ENCODE measurements at regions not wholly inside any gene's neighbourhood (a gene's known extent, or its start where the extent isn't known, plus 50 kb on each side); places are given as distances from the start of the nearest gene placed in this dataset.

DNA sequence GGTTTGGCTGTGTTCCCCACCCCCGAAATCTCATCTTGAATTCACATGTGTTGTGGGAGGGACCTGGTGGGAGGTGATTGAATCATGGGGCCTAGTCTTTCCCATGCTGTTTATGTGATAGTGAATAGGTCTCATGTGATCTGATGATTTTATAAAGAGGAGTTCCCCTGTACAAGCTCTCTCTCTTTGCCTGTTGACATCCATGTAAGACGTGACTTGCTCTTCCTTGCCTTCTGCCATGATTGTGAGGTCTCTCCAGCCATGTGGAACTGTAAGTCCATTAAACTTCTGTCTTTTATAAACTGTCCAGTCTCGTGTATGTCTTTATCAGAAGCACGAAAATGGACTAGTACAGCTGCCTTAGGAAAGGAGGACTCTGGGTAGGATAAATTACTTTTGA lies 976.7 kb downstream of the MCTP2 start:
- in situ Hi-C loops (cut with HindIII; ENCODE audit: low sequenced_read_pairs), result no loop called here

DNA sequence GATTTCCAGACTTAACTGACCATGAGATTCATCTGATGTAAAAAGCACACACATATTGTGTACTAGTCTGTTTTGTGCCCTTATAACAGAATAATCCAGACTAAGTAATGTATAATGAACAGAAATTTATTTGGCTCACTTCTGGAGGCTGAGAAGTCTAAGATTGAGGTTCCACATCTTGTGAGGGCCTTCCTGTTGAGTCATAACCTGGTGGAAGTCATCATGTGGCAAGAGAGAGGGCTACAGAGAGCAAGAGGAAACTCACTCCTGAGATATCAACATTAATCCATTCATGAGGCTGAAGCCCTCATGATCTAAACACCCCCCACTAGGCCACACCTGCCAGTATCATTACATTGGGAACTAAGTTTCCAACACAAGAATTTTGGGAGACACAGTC lies 977.6 kb downstream of the MCTP2 start:
- in situ Hi-C loops (cut with HindIII; ENCODE audit: low sequenced_read_pairs), result no loop called here

DNA sequence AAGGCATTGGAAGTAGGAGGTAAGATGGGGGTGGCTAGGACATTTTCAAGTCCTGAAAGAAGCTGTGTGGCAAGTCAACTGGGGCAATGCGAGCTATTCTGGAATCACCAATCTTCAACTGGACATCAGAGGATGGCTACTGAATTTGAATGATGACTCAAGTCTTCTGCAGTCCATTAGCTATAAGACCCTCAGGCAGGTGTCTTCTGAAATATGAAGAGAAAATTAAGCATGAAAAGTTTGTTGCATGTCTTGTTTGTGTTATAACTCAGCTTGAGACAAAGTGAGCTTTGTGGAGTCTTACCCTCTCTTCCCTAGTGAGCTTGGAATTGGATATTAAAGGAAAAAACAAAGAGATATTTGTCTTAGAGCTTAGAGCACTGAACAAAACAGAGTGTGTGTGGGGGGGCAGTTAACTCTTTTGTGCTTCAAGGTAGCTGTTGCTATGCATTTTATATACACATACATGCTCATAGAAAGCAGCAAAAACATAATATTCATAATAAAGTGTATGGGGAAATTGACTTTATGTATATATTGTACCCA lies 979.1 kb downstream of the MCTP2 start:
- in situ Hi-C loops (cut with HindIII; ENCODE audit: low sequenced_read_pairs), result no loop called here

DNA sequence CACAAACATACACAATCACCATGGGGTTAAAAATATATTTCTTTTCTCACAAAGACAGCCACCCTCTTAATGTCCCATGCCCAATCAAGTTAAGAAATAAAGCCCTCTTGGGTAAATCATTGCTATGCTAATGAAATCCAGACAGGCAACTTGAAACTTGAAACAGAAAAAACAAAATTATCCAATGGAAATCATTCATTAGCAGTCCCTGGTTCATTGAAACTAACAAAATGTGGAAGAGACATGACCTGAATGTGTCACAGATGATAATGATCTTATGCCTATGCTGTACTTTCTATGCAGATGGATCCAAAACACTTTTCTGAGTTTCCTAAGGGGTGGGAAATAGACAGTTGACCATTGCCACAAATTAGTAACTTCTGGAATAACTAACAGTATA lies 983.7 kb downstream of the MCTP2 start:
- in situ Hi-C loops (cut with HindIII; ENCODE audit: low sequenced_read_pairs), result no loop called here

DNA sequence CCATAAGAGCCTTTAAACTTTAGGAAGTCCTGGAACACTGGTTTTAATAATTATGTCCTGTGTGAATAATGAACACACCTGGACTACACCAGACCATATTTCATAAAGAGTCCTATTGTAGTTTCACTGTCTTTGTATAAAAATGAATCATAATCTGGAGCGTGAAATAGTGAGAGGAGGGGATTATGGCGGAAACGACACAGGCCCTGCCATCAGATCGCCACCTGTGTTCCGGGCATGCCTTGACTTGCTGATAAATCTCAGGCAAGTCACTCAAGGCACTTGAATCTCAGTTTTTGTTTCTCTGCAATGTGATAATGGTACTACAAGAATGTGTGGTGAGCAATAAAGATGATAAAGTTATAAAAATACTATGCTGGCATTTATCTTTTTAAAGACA lies 995.5 kb downstream of the MCTP2 start:
- in situ Hi-C loops (cut with HindIII; ENCODE audit: low sequenced_read_pairs), result no loop called here

DNA sequence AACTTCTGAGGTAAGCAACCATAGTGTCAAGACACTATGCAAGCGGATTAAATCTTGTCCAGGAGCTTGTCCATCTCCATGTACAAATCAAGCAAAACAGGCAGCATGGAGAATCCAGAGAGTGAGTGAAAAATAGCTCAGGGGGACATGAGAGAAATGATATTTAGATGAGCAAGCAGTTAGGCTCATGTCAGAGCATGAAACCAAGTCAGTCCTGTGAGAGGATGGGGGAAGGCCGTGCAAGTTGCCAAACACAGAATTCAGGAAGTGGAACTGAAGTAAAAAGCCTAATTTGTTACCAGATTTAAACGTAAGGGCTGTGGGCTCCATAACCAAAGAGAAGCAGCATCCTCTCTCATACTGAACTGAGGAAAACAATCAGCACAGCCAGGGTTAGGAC lies 995.9 kb downstream of the MCTP2 start:
- in situ Hi-C loops (cut with HindIII; ENCODE audit: low sequenced_read_pairs), result no loop called here

DNA sequence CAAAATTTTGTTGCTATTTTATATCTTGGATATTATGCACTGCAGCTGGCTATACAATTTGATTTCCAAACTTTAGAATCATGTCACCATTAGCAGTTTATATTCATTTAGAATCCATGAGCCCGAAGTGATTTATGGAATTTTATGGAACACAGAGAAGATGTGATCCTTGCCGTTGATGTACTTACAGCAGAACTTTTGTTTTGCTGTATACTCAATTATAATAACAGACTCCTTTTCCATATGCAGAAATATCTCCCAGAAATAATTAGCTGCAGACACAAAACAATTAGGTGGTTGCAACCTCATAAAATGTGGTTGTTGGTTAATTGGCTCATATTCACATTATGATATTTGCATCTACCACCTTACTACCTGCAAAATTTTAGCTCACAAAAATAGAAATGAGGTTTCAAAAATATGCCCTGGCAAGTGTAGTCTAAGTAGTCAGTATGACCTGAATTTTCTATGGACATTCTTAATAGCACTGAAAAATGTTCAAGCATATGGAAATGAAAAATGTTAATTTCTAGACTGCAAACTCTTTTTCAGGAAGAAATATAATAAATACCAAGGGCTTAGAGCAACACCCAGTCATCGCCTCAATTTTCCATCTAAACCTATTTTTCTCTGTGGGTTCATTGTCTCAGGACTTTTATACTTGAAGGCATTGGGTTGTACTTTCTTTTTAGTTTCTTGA lies 997.6 kb downstream of the MCTP2 start:
- in situ Hi-C loops (cut with HindIII; ENCODE audit: low sequenced_read_pairs), result no loop called here

DNA sequence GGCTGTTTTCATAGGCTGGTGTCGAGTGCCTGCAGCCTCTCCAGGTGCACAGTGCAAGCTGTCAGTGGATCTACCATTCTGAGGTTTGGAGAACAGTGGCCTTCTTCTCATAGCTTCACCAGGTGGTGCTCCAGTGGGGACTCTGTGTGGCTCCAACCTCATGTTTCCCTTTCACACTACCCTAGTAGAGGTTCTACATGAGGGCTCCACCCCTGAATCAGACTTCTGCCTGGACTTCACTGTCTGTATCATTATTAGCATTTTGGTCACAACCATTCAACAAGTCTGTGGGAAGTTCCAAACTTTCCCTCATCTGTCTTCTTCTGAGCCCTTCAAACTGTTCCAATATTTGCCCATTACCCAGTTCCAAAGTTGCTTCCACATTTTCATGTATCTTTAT lies 1003.7 kb downstream of the MCTP2 start:
- in situ Hi-C loops (cut with HindIII; ENCODE audit: low sequenced_read_pairs), result no loop called here

DNA sequence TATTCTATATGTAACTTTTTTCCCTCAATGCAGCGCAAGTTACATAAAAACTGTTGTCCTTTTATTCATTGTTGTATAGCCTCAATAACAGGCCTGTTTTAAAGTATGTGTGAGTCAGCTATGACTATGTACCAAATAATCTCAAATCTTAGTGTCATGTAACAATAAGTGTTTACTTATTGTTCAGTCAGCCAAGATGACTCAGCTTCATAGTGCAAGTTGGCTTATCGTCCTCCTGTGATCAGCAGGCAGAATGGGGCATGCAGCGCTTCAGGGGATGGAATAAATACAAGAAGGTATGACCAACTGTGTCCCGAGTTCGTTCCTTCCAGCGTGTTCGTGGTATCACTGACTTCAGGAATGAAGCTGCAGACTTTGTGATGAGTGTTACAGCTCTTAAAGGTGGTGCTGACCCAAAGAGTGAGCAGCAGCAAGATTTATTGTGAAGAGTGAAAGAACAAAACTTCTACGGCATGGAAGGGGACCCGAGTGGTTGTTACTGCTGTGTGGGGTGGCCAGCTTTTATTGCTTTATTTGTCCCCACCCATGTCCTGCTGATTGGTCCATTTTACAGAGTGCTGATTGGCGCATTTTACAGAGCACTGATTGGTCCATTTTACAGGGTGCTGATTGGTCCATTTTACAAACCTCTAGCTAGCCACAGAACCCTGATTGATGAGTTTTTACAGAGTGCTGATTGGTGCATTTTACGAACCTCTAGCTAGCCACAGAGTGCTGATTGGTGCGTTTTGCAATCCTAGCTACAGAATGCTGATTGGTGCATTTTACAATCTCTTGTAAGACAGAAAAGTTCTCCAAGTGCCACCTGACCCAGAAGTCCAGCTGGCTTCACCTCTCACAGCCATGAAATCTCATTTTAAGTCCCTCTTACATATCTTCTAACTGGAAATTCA lies 1016.0 kb downstream of the MCTP2 start:
- in situ Hi-C loops (cut with HindIII; ENCODE audit: low sequenced_read_pairs), result no loop called here

DNA sequence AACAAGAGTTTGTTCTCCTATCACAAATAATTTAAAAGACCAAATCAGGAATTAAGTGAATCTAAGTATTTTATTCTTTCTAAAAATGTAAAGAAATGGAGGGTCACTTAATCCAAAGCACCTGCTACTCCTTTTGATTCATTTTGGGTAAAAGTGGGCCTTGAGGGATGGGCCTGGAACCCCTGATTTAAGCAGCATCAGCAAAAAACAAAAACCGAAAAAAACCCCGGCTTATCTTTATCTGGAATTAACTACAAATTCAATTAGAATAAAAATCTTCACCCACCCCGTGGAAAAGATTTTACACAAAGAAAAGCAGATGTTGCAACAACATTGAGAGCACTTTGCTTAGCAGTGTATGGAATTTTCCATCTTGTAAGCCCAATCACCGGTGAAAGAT lies 1018.2 kb downstream of the MCTP2 start:
- in situ Hi-C loops (cut with HindIII; ENCODE audit: low sequenced_read_pairs), result no loop called here

DNA sequence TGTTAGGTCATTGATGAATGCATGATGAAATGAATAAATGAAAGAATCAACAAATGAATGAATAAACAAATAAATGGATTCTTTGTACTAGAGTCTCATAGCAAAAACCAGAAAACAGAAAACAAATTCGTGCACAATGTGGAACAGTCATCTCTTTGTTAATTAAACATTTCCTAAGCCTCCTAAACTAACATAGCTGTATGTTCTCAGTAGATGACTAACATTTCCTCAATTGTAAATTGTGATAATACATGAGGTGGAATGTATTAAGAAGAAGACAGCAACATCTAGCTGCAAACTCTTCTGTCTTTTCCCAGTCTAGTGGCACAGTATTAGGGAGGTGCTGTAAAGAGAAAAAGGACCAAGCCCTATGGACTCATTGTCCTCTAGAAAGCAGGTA lies 1021.0 kb downstream of the MCTP2 start:
- in situ Hi-C loops (cut with HindIII; ENCODE audit: low sequenced_read_pairs), result no loop called here

DNA sequence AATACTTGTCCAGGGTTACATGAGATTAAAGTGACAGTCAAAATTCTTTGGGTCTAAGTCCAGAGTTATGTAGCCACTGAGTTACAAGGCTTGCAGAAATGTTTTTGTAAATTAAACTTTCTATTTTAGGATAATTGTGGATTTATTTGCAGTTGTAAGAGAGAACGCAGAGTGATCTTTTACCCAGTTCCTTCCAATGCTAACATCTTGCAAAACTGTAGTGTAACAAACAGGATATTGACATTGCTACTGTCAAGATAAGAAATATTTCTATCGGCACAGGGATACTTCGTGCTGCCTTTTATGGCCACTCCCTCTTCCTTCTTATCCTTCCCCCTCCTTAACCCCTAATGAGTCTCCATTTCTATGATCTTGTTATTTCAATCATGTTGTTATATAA lies 1022.9 kb downstream of the MCTP2 start:
- in situ Hi-C loops (cut with HindIII; ENCODE audit: low sequenced_read_pairs), result no loop called here

DNA sequence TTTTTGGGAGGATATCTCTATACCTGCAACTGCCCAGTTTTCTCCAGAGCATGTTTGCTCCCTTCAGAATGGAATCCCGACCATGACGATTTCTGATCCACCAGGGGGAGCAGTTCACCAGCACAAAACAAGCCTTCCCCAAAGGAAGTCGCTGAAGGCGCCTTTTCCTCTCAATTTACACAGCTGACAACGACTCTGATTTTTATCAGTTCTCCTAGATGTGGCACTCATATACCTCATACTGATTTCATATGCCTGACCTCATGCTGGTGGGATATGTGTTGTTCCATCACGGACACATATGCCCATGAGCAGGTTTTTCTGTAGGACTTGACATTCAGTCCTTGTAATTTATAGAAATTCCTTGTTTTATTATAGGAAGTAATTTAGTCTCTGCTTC lies 1028.2 kb downstream of the MCTP2 start:
- in situ Hi-C loops (cut with HindIII; ENCODE audit: low sequenced_read_pairs), result no loop called here

DNA sequence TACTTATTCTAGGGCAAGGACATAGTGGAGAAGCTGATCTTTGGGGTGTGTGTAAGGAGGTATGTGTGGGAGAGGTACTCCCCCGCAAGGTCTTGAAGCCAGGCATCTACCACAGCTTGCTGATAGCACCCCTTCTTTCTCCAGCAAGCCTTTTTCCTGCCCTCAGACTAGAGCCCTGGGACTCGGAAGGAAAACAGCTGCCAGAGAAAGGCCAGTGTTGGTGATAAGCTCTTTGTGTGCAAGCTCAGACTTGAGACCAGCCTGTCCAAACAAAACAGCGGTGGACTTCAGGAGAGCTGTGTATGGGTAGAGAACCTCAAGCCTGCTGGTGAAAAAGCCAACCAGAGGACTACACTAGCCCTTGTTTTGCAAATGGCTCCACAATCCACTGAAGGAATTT lies 1028.6 kb downstream of the MCTP2 start:
- in situ Hi-C loops (cut with HindIII; ENCODE audit: low sequenced_read_pairs), result no loop called here

DNA sequence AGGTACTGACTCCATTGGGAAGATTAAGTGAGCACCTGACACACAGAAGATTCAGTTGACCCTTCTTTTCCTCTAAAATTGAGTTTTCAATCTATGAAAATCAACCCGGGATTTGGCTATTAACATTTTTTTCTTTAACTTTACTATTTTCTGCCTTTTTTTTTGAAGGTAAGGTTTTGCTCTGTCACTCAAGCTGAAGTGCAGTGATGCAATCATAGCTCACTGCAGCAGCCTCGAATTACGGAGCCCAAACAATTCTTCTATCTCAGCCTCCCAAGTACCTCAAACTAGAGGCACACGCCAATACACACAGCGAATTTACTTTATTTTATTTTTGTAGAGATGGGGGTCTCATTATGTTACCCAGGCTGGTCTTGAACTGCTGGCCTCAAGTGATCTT lies 1029.5 kb downstream of the MCTP2 start:
- in situ Hi-C loops (cut with HindIII; ENCODE audit: low sequenced_read_pairs), result no loop called here

DNA sequence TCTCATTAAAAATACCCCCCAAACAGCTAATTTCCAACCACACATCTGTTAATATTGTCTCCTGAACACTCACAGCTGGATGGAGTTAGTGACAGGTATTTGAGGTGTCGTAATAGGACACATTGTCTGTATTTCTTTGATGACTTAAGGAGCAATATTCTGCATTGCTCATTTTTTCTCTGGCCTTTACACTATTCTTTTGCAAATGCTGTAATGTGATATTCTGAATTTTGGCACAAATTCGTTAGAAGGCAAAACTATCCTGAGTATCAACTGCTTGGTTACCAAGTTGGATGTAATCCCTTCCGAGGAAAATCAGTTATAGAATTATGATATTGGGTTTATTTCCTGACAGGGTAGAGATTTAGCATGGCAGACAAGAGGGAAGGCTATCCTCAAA lies 1030.2 kb downstream of the MCTP2 start:
- in situ Hi-C loops (cut with HindIII; ENCODE audit: low sequenced_read_pairs), result no loop called here

DNA sequence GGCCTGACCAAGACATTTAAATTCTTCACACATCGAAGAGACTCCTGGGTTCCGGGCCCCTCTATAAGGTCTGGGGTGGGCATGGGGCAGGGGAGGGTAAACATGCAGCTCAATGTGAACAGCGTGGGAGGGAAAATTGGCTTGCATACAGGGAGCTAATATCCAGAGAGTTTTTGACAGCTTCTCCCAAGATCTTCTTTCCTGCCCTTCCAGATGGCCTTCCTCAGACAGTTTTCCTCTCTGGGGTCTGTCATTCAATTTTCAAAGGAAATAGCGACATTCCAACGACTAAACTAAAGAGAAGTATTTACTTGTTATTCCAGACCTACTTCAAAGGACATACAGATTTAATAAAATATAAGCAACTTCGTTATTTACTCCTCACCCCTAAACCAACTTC lies 1030.6 kb downstream of the MCTP2 start:
- in situ Hi-C loops (cut with HindIII; ENCODE audit: low sequenced_read_pairs), result no loop called here

DNA sequence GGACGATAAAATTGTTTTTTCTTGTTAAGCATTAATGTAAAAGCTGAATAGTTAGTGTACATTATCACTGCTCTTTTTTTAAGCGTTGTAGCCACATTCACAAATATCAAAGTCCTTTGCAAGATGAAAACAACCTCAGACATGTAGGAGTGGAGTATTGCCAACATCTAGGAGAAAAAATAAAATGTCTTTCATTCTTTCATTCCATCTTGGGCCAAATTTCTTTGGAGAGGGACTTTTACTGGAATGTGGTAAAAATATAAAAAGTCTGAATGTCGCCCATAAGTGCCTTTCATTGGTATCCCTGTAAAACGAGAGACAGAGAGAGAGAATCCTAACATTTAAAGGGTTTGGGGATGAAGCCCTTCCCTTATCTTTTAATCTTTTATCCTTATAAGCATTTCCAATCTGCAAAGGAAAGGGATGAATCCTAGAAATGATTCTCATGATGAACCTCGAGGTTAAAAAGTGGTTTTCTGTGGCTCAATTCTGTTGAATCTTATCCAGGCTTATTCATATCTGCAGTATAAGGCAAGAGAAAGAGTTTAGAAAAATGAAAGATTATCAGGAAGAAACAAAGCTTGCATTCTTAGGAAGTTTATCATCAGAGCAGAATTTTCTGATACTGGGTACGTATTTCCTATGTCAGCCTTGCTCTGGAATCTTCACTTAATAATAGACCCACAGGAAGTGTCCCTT lies 1031.7 kb downstream of the MCTP2 start:
- in situ Hi-C loops (cut with HindIII; ENCODE audit: low sequenced_read_pairs), result no loop called here

DNA sequence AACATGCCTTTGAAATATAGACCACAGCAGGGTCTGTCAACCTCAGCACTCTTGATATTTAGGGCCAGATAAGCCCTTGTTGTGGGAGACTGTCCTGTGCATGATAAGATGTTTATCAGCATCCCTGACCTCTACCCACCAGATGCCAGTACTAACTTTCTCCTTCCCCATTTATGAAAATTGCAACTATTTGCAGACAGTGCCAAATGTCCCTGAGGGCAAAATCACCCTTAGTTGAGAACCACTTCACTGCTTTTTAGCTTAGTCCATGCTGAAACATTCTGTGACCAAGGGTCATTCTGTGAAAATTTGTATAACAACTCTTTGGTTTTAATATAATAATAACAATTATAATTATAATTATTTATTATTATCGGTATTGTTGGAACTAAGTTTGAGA lies 1032.4 kb downstream of the MCTP2 start:
- in situ Hi-C loops (cut with HindIII; ENCODE audit: low sequenced_read_pairs), result no loop called here

DNA sequence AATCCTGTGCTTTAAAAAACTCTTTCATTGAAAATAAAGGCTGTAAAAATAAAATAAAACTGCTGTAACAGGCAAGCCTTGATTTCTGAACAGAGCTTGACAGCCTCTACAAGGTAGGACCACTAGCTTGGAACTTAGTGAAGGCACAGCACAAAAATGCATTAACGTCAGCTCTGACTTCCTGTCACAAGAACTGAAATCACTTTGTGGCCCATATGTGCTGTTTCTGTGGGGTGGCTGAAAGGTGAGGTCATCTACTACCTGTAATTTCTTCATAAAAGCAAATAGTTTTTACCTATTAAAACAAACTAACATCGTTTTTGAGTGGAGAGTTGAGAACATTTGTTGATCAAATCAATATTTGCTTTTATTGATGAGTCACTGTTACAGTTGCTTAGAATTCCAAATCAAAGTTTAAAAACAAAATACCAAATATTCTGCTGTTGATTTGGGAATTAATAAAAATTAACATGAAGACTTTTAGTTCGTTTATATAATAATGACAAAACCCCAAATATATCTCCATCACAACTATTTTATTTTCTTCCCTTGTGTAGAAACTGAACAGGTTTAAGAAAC lies 1034.1 kb downstream of the MCTP2 start:
- in situ Hi-C loops (cut with HindIII; ENCODE audit: low sequenced_read_pairs), result no loop called here

DNA sequence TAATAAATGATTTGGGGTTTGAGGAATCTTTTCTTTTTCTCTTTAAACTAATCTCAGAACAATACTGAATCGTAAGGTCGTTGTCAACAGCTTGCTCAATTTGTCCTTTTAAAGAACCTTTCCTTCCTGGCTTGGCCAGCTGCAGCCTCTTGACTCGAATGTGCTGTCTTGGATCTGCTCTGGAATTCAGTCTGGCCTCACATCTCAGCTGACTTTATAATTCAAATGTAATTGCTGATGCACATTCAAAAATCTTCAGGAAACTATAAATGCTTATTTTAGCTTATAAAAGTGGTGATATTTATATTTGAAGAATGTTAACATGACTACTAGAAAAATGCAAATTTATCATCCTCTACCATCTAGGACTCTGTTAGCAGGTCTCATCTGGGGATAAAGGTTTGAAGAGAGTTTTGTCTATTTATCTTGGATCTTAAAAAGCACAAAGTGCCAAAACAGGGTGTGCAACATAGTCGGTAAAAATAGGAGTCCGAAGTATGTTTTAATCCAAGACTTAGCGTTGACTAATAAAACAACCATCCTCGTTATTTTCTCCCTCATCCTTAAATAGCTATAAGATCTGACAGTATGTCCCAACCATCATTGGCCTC lies 1035.2 kb downstream of the MCTP2 start:
- in situ Hi-C loops (cut with HindIII; ENCODE audit: low sequenced_read_pairs), result no loop called here
